ENCODE measurements at regions not wholly inside any gene's neighbourhood (a gene's known extent, or its start where the extent isn't known, plus 50 kb on each side); places are given as distances from the start of the nearest gene placed in this dataset.
"Not testable (repeated sequence)": the region's sequence is repeated elsewhere in the genome, so short reads cannot be mapped to it uniquely, and the experiment has no call there.

GRCh38 chrX:46298821-46299220 lies 246.4 kb downstream of the ZNF674 start:
- no peak for DNase-seq

GRCh38 chrX:46295963-46296362 lies 249.3 kb downstream of the ZNF674 start:
- no peak for DNase-seq

- DNase-seq, result no peak
Measured at GRCh38 chrX:46294234-46294633, 251.0 kb downstream of the ZNF674 start.

- DNase-seq, result peak; percentile 18
Measured at GRCh38 chrX:46279925-46280313, 265.3 kb downstream of the ZNF674 start.

GRCh38 chrX:46279214-46279924 lies 265.9 kb downstream of the ZNF674 start:
- DNase-seq, result peak; percentile 0

- no peak for DNase-seq
Measured at GRCh38 chrX:46278572-46278971, 266.6 kb downstream of the ZNF674 start.

GRCh38 chrX:46268412-46268811 lies 276.8 kb downstream of the ZNF674 start:
- no peak for DNase-seq

- no peak for DNase-seq
Measured at GRCh38 chrX:46263494-46263893, 281.7 kb downstream of the ZNF674 start.

GRCh38 chrX:46262304-46262703 lies 282.9 kb downstream of the ZNF674 start:
- DNase-seq, result no peak

- no peak for DNase-seq
Measured at GRCh38 chrX:46260499-46260898, 284.7 kb downstream of the ZNF674 start.

GRCh38 chrX:46258356-46258755 lies 286.9 kb downstream of the ZNF674 start:
- DNase-seq, result no peak

- peak; percentile 20 for DNase-seq
Measured at GRCh38 chrX:46257451-46257879, 287.8 kb downstream of the ZNF674 start.

- DNase-seq, result no peak
Measured at GRCh38 chrX:46256875-46257274, 288.3 kb downstream of the ZNF674 start.

GRCh38 chrX:46255046-46255445 lies 290.2 kb downstream of the ZNF674 start:
- DNase-seq, result no peak

GRCh38 chrX:46254641-46255040 lies 290.6 kb downstream of the ZNF674 start:
- DNase-seq, result no peak

- no peak for DNase-seq
Measured at GRCh38 chrX:46251755-46252154, 293.5 kb downstream of the ZNF674 start.

- DNase-seq, result no peak
Measured at GRCh38 chrX:46250151-46250550, 295.1 kb downstream of the ZNF674 start.

GRCh38 chrX:46247456-46247855 lies 297.8 kb downstream of the ZNF674 start:
- DNase-seq, result no peak

- DNase-seq, result no peak
Measured at GRCh38 chrX:46244451-46244850, 300.8 kb downstream of the ZNF674 start.

GRCh38 chrX:46236411-46236810 lies 308.8 kb downstream of the ZNF674 start:
- DNase-seq, result no peak

- no peak for DNase-seq
Measured at GRCh38 chrX:46235778-46236177, 309.4 kb downstream of the ZNF674 start.

- DNase-seq, result no peak
Measured at GRCh38 chrX:46234775-46235174, 310.4 kb downstream of the ZNF674 start.

GRCh38 chrX:46228389-46228788 lies 316.8 kb downstream of the ZNF674 start:
- no peak for DNase-seq

GRCh38 chrX:46226422-46226821 lies 318.8 kb downstream of the ZNF674 start:
- no peak for DNase-seq

- DNase-seq, result not testable (repeated sequence)
Measured at GRCh38 chrX:46223499-46223898, 321.7 kb downstream of the ZNF674 start.
